Breast epithelium (tissue), 3 donors: ENCODE measurements at regions not wholly inside any gene's neighbourhood (a gene's known extent, or its start where the extent isn't known, plus 50 kb on each side); places are given as distances from the start of the nearest gene placed in this dataset.

Source experiments
- POLR2A ChIP-seq: fragments of 450-650 bp; IDR thresholded peaks from one replicate; pipeline ENCODE4 v1.6.1; 2016; ENCODE audit warnings: antibody characterized with exemption, mild to moderate bottlenecking, moderate library complexity
- TF ChIP-seq, protein P1 (sequence below), 3 donors: fragments of 450-650 bp; IDR thresholded peaks; one replicate each; pipeline ENCODE4 v1.5.1; 2016 to 2017; ENCODE audit warnings: antibody characterized with exemption in 3 of 3, mild to moderate bottlenecking in 3 of 3, moderate library complexity in 3 of 3

DNA sequence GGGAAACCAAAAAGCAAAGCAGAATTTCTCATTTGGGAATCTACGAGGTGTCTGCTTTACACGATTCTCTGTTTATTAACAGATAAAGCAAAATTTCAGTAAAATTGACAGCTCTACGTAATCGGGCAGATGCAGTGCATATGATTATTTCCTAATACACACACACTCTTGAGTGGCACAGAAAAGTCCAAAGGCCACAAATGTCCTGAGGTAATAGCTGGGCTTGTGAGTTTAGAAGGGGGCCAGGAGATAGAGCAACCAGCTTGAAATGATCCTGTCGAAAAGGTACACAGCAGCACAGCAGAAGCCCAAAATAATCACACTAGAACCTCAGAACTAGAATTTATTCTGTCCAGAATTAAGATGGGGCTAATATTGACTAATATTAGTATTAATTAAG, 236.0 kb downstream of the FAT4 start:
- TF ChIP-seq, protein P1, sequence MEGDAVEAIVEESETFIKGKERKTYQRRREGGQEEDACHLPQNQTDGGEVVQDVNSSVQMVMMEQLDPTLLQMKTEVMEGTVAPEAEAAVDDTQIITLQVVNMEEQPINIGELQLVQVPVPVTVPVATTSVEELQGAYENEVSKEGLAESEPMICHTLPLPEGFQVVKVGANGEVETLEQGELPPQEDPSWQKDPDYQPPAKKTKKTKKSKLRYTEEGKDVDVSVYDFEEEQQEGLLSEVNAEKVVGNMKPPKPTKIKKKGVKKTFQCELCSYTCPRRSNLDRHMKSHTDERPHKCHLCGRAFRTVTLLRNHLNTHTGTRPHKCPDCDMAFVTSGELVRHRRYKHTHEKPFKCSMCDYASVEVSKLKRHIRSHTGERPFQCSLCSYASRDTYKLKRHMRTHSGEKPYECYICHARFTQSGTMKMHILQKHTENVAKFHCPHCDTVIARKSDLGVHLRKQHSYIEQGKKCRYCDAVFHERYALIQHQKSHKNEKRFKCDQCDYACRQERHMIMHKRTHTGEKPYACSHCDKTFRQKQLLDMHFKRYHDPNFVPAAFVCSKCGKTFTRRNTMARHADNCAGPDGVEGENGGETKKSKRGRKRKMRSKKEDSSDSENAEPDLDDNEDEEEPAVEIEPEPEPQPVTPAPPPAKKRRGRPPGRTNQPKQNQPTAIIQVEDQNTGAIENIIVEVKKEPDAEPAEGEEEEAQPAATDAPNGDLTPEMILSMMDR (IDR thresholded peaks at IDR 0.05): no peak
- TF ChIP-seq POLR2A: no peak
